NCI-H526 treated with DMSO at 0.1 percent for 48 hours (cell line): ENCODE measurements at regions not wholly inside any gene's neighbourhood (a gene's known extent, or its start where the extent isn't known, plus 50 kb on each side); places are given as distances from the start of the nearest gene placed in this dataset.

ENCODE experiments used
- DNase-seq: peaks from one replicate; lab custom pipeline; 2025; lab: John Stamatoyannopoulos, UW

DNA sequence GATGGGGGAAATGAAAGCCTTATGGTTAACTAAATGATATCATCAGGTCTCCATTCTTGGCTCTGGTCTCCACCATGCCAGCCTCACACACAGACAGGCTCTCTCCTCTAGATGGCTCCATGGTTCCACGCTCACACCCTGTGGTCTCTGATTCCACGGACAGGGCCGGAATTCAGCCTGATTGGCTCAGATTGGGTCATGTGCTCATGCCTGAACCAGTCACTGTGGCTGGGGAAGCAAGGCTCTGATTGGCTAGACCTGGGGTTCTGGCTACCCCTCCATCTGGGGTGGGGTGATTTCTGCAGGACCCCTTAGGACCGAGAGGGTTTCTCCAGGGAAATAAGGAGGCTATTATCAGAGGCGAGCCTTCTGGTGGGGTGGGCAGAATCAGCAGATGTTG is 277.0 kb downstream of the PTPRU start:
- DNase-seq, result peak; percentile 16

DNA sequence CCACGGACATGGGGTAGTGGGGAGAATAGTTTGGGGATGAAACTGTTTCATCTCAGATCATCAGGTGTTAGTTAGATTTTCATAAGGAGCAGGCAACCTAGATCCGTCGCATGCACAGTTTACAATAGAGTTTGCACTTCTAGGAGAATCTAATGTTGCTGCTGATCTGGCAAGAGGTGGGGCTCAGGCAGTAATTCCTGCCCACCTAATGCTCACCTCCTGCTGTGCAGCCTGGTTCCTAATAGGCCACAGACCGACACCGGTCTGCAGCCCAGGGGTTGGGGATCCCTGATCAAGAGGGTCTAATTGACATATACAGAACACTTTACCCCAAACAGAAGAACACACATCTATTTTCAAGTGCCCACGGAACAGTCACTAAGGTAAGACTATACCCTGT is 275.1 kb downstream of the PTPRU start:
- DNase-seq, result no peak

DNA sequence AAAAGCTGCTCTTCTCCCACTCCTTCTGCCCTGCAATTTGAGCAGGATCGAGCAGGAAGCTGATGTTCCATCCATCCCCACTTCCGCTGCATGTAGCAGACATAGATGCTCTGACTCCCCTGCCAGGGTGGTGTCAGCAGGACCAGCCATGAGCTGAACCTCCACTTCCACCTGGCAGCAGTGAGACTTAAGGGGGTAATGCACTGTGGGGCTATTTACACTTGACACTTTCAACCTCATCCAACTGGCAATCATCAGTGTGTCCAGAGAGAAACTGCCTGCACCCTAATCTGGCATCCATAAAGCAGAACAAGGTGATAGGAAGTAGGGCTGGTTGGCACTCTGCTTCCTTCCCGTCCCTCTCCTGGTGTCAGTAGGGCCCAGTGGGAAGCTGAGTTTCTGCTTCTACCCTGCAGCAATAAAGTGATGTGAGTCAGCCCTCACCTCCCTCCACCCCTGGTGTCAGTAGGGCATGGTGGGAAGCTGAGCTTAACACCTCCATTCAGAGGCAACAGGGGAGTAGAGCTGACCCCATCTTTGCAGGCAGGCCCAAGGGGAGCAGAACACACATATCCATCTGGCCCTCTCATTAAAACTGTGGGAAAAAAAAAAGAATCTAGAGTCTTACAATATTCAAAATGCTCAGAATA is 272.3 kb downstream of the PTPRU start:
- DNase-seq, result no peak

GRCh38 chr1:29506678-29507225 is 270.4 kb downstream of the PTPRU start:
- no peak for DNase-seq

DNA sequence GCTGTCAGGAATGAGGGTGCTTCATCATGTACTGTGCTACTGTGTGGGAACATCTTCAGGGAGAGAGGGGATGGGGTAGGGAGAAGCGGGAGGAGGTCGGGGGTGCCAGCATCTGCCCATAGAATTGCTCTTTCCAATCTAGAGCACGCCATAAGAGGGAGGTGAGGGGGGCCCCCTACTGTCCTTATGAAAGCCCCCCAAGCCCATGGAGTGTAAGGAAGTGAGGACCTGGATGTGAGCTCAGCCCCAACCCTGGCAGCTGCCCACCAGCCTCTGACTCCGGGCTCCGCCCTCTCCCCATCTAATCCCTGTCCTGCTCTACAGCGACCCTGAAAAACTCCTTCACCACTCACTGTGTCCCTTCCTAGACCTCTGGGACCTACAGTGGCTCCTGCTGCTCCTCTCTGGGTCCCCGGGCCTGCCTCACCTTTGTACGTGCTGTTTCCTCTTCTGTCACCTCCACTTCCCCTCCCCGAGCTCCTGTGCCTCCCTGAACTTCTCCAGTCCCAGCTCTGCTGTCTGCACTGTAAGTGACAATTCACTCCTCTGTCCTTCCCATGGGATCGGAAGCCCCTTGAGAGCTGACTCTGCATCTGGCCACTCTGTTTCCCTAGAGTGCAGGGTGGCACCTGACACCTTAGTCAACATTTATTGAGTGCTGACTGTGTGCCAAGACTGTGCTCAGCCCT is 269.4 kb downstream of the PTPRU start:
- DNase-seq, result no peak

DNA sequence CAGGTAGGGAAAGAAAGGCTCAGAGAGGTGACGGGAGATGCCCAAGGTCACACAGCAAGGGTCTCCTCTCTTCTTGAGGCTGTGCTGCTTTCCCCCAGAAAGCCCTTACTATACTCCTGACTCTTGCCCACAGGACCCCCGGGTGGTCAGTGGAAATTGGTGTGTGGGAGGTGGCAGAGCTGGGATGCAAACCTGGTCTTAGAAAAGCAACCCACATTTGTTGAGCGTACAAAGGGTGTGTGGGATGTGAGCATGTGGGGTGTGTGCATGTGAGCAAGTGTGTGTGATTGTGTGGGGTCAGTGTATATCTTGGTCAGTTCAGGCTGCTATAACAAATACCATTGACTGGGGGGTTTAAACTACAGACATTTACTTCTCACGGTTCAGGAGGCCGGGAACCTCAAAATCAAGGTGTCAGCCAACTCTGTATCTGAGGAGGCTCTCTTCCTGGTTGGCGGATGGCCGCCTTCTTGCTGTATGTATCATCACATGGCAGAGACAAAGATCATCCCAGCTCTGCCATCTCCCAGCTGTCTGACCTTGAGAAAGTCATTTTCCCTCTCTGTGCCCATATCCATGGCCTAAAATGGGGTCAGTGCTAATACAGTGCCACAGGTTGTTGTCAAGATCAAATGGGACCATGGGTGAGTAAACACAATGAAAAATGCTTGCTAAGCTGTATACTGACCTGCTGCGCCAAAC is 268.5 kb downstream of the PTPRU start:
- no peak for DNase-seq

DNA sequence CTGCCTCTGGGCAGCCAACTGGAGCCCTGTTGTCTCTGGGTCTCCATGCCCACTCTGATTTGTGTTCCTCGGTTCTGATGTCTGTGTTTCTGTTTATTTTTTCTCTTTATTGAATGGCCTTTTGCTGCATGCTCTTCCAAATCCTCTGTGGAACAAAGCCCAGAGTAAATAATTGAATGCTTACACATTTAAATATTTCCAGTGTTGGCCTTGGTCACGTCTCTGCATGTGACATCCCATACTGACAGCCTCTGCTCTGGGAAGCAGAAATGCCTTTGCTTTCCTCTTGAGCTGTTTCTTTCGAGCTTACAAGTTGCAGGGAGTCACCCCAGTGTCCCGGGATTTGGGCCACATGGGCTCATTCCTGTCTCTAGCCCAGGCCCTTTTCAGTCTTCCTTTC is 267.9 kb downstream of the PTPRU start:
- no peak for DNase-seq

DNA sequence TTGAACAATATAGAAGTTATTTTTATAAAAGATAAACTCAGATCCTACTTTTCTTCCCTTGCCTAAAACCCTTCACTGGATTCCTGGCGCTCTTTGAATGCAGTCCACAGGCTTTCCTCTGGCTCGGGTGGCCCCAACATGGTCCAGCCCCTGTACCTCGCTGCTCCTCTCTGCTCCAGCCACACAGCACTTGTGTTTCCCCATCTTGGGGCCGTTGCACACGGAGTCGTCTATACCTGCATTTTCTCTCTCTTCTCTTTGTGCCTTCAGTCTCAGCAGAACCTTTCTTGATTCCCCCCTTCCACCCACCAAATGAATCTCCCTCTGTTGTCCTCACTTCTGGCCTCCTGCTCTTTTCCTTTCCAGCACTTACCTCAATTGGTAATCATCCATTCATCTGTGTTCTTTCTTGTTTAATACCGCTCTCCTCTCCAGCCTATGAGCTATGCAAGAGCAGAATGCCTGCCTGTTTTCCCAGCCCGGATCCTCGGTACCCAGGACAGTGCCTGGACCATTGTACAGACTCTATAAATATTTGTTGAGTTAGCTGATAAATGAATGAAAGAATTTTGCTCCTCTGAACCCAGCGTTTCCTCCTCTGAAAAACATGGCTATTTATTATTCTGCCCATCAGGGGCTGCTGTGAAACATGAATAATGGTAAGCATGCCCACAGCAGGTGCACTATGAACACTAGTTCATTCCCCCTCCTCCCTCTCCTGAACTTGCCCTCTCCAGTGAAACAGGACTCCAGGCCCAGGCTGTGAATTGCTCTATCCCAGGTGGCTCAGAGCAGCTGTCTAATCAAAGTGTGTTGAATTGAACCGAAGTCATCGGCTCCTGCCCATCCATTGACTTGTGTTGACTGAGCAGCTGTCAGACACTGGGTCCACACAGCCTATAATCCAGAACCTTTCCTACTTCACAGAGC is 266.9 kb downstream of the PTPRU start:
- peak; percentile 58 for DNase-seq

DNA sequence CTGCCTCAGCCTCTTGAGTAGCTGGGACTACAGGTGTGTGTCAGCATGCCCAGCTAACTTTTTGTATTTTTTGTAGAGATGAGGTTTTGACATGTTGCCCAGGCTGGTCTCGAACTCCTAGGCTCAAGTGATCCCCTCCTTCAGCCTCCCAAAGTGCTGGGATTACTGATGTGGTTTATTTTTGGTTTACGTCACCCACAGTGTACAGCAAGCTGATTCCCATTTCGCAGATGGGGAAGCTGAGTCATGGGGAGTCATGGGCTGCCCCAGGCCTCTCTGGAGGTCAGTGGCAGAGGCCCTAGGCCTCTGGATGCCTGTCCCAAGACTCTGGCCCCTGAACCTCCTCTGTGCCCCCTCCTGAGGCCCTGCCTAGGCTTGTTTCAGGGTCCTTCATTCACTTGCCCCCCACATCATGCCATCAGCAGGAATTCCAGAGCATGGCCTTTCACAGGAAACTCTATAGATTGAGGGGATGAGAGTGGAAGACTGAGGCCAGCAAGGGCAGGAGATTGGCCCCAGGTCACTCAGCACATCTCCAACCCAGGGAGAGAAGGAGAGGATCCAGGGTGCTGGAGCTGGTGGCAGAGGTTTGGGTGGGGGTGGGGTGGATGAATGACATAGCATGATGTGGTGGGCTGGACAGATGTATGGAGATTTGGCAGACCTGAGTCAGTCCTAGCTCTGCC is 266.0 kb downstream of the PTPRU start:
- DNase-seq, result no peak

- DNase-seq, result no peak
Observed at GRCh38 chr1:29501227-29501976, 265.1 kb downstream of the PTPRU start.

GRCh38 chr1:29500651-29501050 is 264.3 kb downstream of the PTPRU start:
- DNase-seq, result no peak

GRCh38 chr1:29500041-29500440 is 263.7 kb downstream of the PTPRU start:
- no peak for DNase-seq

DNA sequence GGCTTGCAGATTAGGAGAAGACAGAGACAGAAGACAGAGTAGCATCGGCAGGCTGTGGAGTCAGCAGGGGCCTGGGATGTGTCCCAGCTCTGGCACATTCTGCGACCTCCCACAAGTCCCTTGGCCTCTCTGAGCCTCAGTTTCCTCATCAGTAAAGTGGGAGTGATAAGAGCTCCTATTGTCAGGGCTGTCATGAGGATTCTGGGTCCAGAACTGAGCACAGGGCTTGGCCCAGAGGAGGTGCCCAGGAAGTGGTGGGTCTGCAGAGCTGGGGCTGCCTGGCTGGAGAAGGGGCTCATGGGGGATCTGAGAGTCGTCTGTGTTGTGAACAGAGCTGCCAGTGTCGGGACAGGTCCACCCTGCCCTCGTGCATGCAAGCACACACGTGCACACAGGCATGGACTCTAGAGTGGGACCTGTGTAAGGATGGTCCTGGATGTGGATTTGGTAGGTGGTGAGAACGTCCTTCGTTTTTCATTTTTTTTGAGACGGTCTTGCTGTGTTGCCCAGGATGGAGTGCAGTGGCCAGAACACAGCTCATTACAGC is 262.9 kb downstream of the PTPRU start:
- DNase-seq, result no peak

DNA sequence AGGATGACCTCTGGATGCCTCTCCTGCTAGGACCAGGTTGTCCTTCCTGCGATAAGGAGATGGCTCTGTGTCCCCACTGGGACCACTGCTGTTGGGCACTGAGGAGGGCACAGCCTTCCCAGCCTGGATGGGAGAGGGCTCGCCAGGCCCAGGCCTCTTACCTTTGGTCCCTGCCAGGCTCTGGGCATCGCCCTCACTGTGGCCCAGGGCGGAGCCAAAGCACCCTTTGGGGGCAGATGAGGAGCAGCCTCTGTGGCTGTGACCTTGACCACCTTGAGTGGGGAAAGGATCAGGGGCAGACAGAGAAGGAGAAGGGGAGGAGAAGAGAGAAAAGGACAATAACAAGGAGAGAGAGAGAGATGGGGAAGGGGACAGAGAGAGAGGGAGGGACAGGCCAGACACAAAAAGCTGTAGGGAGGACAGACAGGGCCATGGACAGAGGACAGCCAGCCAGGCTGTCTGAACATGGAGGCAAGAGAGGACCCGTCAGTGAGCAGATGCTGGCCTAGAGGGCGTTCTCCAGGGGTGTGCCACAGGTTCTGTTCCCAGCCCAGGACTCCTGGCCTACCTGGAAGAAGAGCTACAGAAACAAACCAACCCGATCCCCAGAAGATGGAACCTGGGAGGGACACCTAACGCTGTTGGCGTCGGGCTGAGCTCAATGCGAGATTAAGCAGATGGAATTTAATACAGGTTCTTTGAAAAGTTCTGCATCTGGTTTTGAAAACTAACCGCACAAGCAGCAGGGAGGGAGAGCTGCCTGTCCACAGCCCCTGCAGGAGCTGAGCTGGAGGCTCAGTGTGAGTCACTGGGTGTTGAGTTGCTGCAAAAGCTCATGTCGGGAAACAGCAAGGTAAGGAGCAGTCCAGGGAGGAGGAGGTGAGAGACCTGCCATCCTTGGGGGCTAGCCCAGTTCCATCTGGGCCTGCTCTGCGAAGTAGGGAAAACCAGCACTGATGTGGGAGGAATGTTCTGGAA is 262.1 kb downstream of the PTPRU start:
- DNase-seq, result no peak

DNA sequence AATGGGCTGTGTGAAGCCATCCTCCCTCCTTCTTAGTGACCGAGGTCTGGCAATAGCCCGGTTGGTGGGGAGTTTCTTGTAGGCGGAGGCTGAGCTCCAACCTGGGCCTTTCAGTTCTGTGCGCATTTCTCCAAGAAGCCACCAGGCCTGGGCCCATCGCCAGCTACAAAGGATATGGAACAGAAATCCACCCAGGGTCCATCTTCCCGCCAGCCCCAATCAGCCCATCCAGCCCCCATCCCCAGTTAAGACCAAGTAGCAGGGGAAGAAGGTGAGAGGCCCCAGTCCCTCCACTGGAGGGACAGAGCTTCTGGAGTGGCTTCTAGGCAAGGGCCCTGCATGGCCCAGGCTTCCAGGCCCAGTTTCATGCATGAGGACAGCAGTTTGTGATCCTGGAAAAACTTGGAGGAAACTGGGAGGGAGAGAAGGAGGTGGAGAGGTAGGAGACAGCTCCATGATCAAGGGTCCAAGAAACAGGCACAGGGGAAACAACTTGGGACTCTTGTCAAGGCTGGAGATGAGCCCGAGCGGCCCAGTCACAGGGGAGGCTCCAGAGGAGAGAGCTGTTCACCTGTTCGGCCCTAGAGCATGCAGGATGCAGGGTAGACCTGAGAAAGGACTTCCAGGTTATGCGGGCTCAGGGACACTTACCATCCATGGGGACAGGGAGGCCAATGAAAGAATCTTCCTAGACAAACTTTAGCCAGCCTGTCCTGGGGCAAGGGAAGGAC is 261.2 kb downstream of the PTPRU start:
- DNase-seq, result no peak

DNA sequence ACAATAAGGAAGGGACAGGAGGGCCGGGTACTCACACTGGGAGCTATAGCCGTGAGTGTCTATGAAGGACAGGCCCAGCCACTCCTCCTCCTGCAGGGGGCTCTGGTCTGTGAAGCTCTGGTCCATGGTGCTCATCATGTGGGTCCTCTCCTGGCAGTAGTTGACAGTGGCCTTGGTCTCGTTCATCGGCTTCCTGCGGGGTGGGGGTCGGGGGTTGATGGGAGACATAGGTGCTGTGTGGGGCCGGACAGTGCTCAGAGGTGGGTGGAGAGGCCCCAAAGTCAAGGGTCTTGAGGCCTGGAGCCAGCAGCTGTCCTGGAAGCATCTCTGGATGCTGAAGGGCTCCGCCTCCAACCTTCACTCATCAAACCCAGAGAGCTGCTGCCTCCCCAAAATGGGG is 260.4 kb downstream of the PTPRU start:
- no peak for DNase-seq

DNA sequence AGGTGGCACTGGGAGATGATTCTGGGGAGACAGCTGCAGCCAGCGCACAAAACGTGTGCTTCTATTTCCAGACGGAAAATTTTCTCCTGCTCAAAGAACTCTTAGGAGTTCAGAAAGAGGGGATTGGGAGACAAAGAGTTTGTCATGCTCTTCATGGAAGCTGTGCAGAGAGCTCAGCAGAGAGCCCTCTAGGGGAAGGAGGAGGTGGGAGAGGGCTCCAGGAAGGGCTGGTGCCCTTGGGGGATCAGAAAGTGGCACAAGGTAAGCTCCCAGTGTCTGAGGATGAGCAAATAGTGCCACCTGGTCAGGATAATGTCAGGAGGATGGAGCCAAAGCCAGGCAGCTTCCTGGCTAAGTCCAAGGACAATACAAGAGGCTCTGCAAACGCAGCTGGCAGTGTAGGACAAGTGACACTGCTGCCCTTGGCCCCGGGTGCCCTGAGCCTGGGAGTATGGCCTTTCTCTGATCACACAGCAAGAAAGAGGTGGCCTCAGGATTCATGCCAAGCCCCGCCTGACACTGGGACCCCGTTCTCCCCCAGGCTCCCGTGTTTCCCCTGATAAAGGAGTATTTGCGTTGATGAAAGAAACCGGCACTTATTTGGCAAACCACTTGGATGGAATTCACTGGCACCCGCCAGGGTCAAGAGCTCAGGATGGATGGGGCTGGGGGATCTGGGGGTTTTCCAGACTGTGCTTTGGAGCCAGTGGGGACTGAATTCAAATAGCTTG is 254.0 kb downstream of the PTPRU start:
- DNase-seq, result no peak

DNA sequence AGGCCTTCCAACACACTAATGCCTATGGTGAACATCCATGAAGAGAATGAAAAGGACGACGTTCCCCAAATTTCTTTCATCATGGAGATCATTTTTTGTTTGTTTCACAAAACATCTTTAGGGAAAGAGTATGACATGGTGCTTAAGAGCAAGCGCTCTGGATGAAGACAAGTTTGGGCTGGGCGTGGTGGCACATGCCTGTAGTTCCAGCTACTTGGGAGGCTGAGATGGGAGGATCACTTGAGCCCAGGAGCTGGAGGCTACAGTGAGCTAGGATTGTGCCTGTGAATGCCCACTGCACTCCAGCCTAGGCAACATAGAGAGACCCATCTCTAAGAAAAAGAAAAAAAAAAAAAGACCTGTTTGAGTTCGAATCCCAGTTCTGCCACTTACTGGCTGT is 253.1 kb downstream of the PTPRU start:
- no peak for DNase-seq
